ENCODE measurements at regions not wholly inside any gene's neighbourhood (a gene's known extent, or its start where the extent isn't known, plus 50 kb on each side); places are given as distances from the start of the nearest gene placed in this dataset.

DNA sequence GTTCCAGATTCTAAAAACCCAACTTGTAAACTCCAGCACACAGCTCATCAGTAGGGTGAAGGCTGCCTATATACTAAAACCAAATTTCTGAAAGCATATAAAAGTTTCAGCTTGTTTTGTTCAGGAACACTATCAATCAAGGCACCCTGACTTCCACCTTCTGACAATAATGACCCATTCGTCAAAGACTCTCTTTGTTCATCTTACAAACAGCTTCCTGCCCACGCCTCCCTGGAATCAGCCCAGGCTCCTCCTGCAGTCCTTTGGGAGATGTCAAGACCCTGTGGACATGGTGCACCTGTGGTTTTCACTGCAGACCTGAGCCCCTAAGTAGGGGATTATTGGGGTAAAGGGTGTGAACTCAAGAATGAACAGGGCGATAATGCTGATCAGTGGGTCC lies 178.9 kb upstream of the CAMK1G start:
- intact Hi-C loops (cut with micrococcal nuclease; ENCODE audit: unreplicated experiment): no loop called here
- Histone ChIP-seq H3K79me2 (ENCODE audit: low read depth) (no peaks in the 10 kb centered on the region), H3K27me3 (ENCODE audit: insufficient read depth, low read depth) (no peaks in the 10 kb centered on the region), H3K9me2 (ENCODE audit: insufficient read depth) (no peaks in the 10 kb centered on the region), H3K4me2 (peak overlapping the region; percentile 77), H3F3A (ENCODE audit: insufficient read depth, low read depth) (peaks cover 59% of the 10 kb centered on the region), H3K4me3 (peak overlapping the region; percentile 43; the same call in 1 of the 2 replicates), H3K27ac (peak overlapping the region; percentile 97), H2AFZ (no peak overlapping the region), H4K20me1 (ENCODE audit: insufficient read depth) (no peaks in the 10 kb centered on the region), H3K36me3 (ENCODE audit: low read depth) (no peaks in the 10 kb centered on the region), H3K4me1 (replicated peaks; ENCODE audit: insufficient read depth) (peaks cover 90% of the 10 kb centered on the region), H3K9me3 (ENCODE audit: insufficient read depth, low read depth) (no peaks in the 10 kb centered on the region)
- no TSS peak for BruUV-seq (replicated peaks)
- ChIA-PET POLR2A (ENCODE audit: unreplicated experiment) (interaction anchor here (0.6 to 2.2 kb wide), 6 partner anchors 11 to 248 kb away, joined by 3 to 50 read pairs (median 8); partner anchors contain the start of gene LAMB3), CTCF (interaction anchor here (0.8 kb wide), 1 partner anchor 24 kb away, joined by 5 read pairs; no protein-coding TSS in a partner anchor)
- no peak for TF ChIP-seq EZH2 (IDR thresholded peaks at IDR 0.05; ENCODE audit: low read depth)
- TF ChIP-seq, protein P1, sequence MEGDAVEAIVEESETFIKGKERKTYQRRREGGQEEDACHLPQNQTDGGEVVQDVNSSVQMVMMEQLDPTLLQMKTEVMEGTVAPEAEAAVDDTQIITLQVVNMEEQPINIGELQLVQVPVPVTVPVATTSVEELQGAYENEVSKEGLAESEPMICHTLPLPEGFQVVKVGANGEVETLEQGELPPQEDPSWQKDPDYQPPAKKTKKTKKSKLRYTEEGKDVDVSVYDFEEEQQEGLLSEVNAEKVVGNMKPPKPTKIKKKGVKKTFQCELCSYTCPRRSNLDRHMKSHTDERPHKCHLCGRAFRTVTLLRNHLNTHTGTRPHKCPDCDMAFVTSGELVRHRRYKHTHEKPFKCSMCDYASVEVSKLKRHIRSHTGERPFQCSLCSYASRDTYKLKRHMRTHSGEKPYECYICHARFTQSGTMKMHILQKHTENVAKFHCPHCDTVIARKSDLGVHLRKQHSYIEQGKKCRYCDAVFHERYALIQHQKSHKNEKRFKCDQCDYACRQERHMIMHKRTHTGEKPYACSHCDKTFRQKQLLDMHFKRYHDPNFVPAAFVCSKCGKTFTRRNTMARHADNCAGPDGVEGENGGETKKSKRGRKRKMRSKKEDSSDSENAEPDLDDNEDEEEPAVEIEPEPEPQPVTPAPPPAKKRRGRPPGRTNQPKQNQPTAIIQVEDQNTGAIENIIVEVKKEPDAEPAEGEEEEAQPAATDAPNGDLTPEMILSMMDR (conservative IDR thresholded peaks at IDR 0.05): no peak
- DNase-seq: peak; percentile 59 to 65

DNA sequence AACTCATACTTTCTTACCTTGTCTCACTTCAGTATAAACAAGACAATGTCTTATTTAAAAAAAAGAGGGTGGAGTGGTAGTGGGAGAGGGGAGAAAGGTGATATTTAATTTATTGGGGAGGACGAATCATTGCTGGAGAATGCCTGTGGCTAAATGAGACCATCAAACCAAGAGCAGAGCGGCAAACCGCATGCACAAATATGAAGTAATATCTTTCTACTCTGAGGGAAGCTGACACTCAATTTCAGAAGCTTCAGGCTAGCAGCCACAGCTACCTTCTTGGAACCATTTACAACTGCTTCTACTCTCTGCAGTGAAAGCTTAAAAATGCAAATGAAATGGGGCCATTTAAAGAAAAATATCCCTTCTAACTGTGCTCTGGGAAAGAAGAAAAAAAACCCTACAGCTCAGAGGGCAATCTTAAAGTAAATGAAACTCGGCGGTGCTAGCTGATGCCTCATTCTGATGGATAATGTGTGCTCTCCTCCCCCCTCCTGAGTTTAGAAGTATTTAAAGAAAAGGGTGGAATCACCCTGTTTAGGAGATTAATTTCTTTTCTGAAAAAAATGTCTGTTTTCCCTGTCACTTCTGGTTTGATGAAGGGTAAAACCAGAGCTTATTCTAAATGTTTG lies 178.2 kb upstream of the CAMK1G start:
- H3K4me3 ChIP-seq: peak overlapping the region; percentile 43
- H3K4me2 ChIP-seq: peak overlapping the region; percentile 77
- H3F3A ChIP-seq (ENCODE audit: insufficient read depth, low read depth): peaks cover 61% of the 10 kb centered on the region
- H3K4me1 ChIP-seq (replicated peaks; ENCODE audit: insufficient read depth): peaks cover 89% of the 10 kb centered on the region
- no peaks in the 10 kb centered on the region for H3K9me2 ChIP-seq (ENCODE audit: insufficient read depth)
- TSS peak; percentile 71 for BruUV-seq (replicated peaks)
- no peaks in the 10 kb centered on the region for H3K79me2 ChIP-seq (ENCODE audit: low read depth)
- intact Hi-C loops (cut with micrococcal nuclease; ENCODE audit: unreplicated experiment): no loop called here
- no peak for TF ChIP-seq EZH2 (IDR thresholded peaks at IDR 0.05; ENCODE audit: low read depth)
- TF ChIP-seq, protein P1 (conservative IDR thresholded peaks at IDR 0.05): no peak
- H3K27me3 ChIP-seq (ENCODE audit: insufficient read depth, low read depth): no peaks in the 10 kb centered on the region
- H3K27ac ChIP-seq: peak overlapping the region; percentile 97
- no peaks in the 10 kb centered on the region for H4K20me1 ChIP-seq (ENCODE audit: insufficient read depth)
- no peaks in the 10 kb centered on the region for H3K36me3 ChIP-seq (ENCODE audit: low read depth)
- POLR2A ChIA-PET (ENCODE audit: unreplicated experiment): interaction anchor here (0.5 to 2.2 kb wide), 9 partner anchors 8 to 63 kb away, joined by 3 to 50 read pairs (median 8); no protein-coding TSS in a partner anchor
- no peaks in the 10 kb centered on the region for H3K9me3 ChIP-seq (ENCODE audit: insufficient read depth, low read depth)
- CTCF ChIA-PET: interaction anchor here (0.6 to 1.2 kb wide), 4 partner anchors 21 to 50 kb away, joined by 3 to 4 read pairs (median 3); no protein-coding TSS in a partner anchor
- peak in 1 of 2 experiments; percentile 84 for DNase-seq
- H2AFZ ChIP-seq: peak overlapping the region; percentile 42; the same call in 1 of the 2 replicates

DNA sequence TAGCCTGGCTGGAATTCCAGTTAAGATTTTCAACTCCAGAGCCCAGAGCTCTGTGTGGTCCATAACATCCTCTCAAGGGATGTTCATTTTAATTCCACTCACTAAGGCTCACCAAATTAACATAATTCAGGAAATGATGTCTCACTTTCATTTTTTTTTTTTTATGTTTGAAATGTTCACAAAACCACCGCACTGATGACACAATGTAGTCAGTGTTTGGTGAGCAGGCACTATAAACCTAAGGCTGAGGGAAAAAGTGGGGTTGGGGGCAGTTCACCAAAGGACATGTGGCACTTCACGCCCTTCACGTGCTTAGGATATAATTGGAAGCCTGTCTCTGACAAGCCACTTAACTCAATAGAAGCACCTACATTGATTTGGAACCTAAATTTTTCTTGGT lies 177.3 kb upstream of the CAMK1G start:
- H3K9me3 ChIP-seq (ENCODE audit: insufficient read depth, low read depth): no peaks in the 10 kb centered on the region
- no TSS peak for BruUV-seq (replicated peaks)
- DNase-seq: no peak
- H3K4me2 ChIP-seq: peak overlapping the region; percentile 77
- no peaks in the 10 kb centered on the region for H3K36me3 ChIP-seq (ENCODE audit: low read depth)
- H3K27ac ChIP-seq: peak overlapping the region; percentile 97
- H3K4me3 ChIP-seq: peak overlapping the region; percentile 43; the same call in 1 of the 2 replicates
- intact Hi-C loops (cut with micrococcal nuclease; ENCODE audit: unreplicated experiment): no loop called here
- no peaks in the 10 kb centered on the region for H4K20me1 ChIP-seq (ENCODE audit: insufficient read depth)
- H3K4me1 ChIP-seq (replicated peaks; ENCODE audit: insufficient read depth): peaks cover 95% of the 10 kb centered on the region
- peaks cover 68% of the 10 kb centered on the region for H3F3A ChIP-seq (ENCODE audit: insufficient read depth, low read depth)
- POLR2A ChIA-PET (ENCODE audit: unreplicated experiment): interaction anchor here (0.5 to 2.2 kb wide), 8 partner anchors 9 to 421 kb away, joined by 3 to 50 read pairs (median 5); no protein-coding TSS in a partner anchor
- H3K9me2 ChIP-seq (ENCODE audit: insufficient read depth): no peaks in the 10 kb centered on the region
- no peaks in the 10 kb centered on the region for H3K79me2 ChIP-seq (ENCODE audit: low read depth)
- CTCF ChIA-PET: interaction anchor here (0.5 to 1.2 kb wide), 3 partner anchors 25 to 1827 kb away, joined by 3 to 4 read pairs (median 3); no protein-coding TSS in a partner anchor
- H3K27me3 ChIP-seq (ENCODE audit: insufficient read depth, low read depth): no peaks in the 10 kb centered on the region
- H2AFZ ChIP-seq: no peak overlapping the region; the same call in 1 of the 2 replicates
- TF ChIP-seq EZH2 (IDR thresholded peaks at IDR 0.05; ENCODE audit: low read depth): no peak
- TF ChIP-seq, protein P1 (conservative IDR thresholded peaks at IDR 0.05): no peak

All from PC-9 (cell line).